A673 (cell line): ENCODE measurements at regions not wholly inside any gene's neighbourhood (a gene's known extent, or its start where the extent isn't known, plus 50 kb on each side); places are given as distances from the start of the nearest gene placed in this dataset.

Experiments used
- EZH2 ChIP-seq: fragments of 200-600 bp; sonication (generic); IDR thresholded peaks from 2 replicates; pipeline ENCODE4 v1.6.1; 2017; ENCODE audit warnings: borderline replicate concordance, low read depth, mild to moderate bottlenecking, mixed read lengths, antibody characterized with exemption, low read length; ENCODE audit not compliant: poor library complexity, severe bottlenecking
- TF ChIP-seq, protein P1 (sequence below): fragments of 300-800, 200-600 bp; sonication (generic); conservative IDR thresholded peaks from 2 replicates; pipeline ENCODE4 v1.5.1; 2017; ENCODE audit warnings: low read depth, mild to moderate bottlenecking, antibody characterized with exemption, low read length, moderate library complexity, mixed read lengths

DNA sequence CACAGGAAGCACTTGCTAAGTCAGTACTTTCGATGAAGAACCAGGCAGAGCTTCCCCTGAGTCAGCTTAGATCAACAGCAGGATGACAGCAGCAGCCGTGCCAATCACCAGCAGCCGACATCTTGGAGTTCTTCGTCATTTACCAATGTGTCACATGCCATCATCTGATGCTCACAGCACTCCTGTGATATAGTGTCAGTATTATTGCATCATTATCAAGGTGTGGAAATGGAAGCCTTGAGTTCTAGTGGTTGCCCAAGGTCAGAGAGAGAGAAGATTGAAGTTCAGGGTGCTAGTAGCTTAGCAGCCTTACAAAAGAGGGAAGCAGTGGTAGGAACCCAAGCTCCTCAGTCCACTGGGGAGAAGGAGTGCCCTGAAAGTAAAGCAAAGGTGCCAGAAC is 331.5 kb downstream of the ZNF536 start:
- TF ChIP-seq, protein P1, sequence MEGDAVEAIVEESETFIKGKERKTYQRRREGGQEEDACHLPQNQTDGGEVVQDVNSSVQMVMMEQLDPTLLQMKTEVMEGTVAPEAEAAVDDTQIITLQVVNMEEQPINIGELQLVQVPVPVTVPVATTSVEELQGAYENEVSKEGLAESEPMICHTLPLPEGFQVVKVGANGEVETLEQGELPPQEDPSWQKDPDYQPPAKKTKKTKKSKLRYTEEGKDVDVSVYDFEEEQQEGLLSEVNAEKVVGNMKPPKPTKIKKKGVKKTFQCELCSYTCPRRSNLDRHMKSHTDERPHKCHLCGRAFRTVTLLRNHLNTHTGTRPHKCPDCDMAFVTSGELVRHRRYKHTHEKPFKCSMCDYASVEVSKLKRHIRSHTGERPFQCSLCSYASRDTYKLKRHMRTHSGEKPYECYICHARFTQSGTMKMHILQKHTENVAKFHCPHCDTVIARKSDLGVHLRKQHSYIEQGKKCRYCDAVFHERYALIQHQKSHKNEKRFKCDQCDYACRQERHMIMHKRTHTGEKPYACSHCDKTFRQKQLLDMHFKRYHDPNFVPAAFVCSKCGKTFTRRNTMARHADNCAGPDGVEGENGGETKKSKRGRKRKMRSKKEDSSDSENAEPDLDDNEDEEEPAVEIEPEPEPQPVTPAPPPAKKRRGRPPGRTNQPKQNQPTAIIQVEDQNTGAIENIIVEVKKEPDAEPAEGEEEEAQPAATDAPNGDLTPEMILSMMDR = no peak
- TF ChIP-seq EZH2 = no peak
